ENCODE measurements at regions not wholly inside any gene's neighbourhood (a gene's known extent, or its start where the extent isn't known, plus 50 kb on each side); places are given as distances from the start of the nearest gene placed in this dataset.

DNA sequence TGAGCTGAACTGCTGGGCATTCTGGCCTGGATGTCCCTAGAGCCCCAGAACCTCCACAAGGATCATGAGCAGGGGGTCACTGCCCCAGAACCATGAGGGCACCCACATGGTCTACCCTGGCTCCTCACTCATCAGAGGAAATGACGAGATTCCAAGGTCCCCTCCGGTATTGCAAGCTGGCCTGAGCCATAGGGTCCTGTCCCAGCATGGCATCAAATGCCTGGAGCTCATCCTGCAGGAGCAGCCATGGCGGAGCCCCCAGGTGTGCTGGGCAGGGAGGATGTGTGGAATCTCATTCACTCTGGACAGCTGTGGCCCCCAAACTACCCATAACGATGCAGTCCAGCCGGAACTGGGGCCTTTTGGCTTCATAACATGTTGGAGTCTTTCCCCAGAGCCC is 66.6 kb upstream of the ANTXRL start:
- CTCF ChIA-PET, result interaction anchor here (1.0 kb wide), 1 partner anchor 9 kb away, joined by 3 read pairs; no protein-coding TSS in a partner anchor
- no peak for TF ChIP-seq HOXA7 (CRISPR knock-in tag; IDR thresholded peaks at IDR 0.05; ENCODE audit: borderline replicate concordance)
- no peak for TF ChIP-seq ZBTB1 (tag by site-specific recombination; IDR thresholded peaks at IDR 0.05)
- no peak for TF ChIP-seq TCF7L2 (IDR thresholded peaks at IDR 0.05; ENCODE audit: borderline replicate concordance, low read depth, low read length)
- POLR2A ChIA-PET, result no interaction called here
- Histone ChIP-seq H3K9me3 (ENCODE audit: control insufficient read depth, insufficient read depth, low read depth, low read length) (no peaks in the 10 kb centered on the region), H3K4me3 (ENCODE audit: low read depth, low read length) (no peak overlapping the region), H3K4me1 (ENCODE audit: control insufficient read depth, insufficient read depth, low read length) (no peaks in the 10 kb centered on the region), H3K36me3 (ENCODE audit: control insufficient read depth in 2 of 2, insufficient read depth in 1 of 2, low read length in 2 of 2) (no peaks in the 10 kb centered on the region), H3K27ac (ENCODE audit: extremely low read depth, low read depth, low read length) (no peak overlapping the region)

DNA sequence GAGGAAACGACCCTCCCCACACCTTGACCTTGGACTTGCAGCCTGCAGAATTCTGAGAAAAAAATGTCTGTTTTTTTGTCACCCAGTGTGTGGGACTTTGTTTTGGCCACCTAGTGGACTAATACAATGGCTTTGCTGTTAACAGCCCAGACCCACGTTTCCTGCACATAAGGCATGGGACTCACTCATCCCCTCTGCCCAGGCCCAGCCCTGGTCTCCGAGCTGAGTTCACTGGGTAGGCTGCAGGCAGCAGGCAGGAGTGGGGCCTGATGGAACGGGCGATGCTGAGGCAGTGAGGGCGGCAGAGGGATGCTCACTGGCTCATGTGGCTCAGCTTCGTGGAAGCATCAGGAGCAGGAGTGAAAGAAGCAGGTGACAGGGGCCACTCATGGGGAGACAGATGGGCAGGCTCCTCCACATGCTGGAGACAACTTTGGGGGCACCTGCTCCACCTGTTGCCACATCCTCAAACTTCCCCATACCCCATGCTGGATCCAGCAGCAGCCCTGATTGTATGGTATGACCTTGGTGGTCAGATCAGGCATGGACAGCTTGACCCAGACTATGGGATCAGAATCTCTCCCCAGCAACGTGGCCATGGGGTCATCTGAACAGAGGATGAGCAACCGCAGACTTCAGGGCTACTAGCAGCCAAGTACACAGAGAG is 65.8 kb upstream of the ANTXRL start:
- POLR2A ChIA-PET, result no interaction called here
- no peaks in the 10 kb centered on the region for H3K9me3 ChIP-seq (ENCODE audit: control insufficient read depth, insufficient read depth, low read depth, low read length)
- H3K4me3 ChIP-seq (ENCODE audit: low read depth, low read length), result no peak overlapping the region
- H3K27ac ChIP-seq (ENCODE audit: extremely low read depth, low read depth, low read length), result no peak overlapping the region
- no peaks in the 10 kb centered on the region for H3K36me3 ChIP-seq (ENCODE audit: control insufficient read depth in 2 of 2, insufficient read depth in 1 of 2, low read length in 2 of 2)
- CTCF ChIA-PET, result interaction anchor here (0.7 kb wide), 1 partner anchor 323 kb away, joined by 5 read pairs; no protein-coding TSS in a partner anchor
- H3K4me1 ChIP-seq (ENCODE audit: control insufficient read depth, insufficient read depth, low read length), result no peaks in the 10 kb centered on the region
- TF ChIP-seq SCRT2 (tag by site-specific recombination; IDR thresholded peaks at IDR 0.05) (peak; percentile 70), ZNF169 (tag by site-specific recombination; IDR thresholded peaks at IDR 0.05) (no peak), HOXA7 (CRISPR knock-in tag; IDR thresholded peaks at IDR 0.05; ENCODE audit: borderline replicate concordance) (no peak), SCRT1 (tag by site-specific recombination; IDR thresholded peaks at IDR 0.05; ENCODE audit: borderline replicate concordance) (0 out of 2 replicates have a peak, but pooled peaks have one; percentile 10)

DNA sequence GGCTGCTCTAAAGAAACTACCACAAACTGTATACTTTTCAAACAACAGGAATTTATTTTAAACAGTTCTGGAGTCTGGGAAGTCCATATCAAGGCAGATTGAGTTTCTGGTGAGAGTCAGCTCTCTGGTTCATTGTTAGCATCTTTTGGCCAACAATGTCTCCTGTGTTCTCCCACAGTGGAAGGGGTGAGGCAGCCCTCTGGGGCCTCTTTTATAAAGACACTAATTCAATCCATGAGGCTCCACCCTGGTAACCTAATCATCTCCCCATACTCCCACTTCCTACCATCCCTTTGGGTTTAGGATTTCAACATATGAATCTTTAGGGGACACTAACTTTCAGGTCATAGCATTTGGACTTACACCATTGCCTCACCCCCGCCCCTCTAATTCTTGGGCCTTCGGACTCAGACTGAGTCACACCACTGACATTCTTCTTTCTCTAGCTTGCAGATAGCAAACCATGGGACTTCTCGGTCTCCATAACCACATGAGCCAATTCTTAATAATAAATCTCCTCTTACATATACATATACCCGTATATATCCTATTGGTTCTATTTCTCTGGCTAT is 64.3 kb upstream of the ANTXRL start:
- CTCF ChIA-PET, result interaction anchor here (1.0 kb wide), 1 partner anchor 203 kb away, joined by 3 read pairs; no protein-coding TSS in a partner anchor
- Histone ChIP-seq H3K27ac (ENCODE audit: extremely low read depth, low read depth, low read length) (no peak overlapping the region), H3K9me3 (ENCODE audit: control insufficient read depth, insufficient read depth, low read depth, low read length) (no peaks in the 10 kb centered on the region), H3K4me3 (ENCODE audit: low read depth, low read length) (no peak overlapping the region), H3K4me1 (ENCODE audit: control insufficient read depth, insufficient read depth, low read length) (no peaks in the 10 kb centered on the region), H3K36me3 (ENCODE audit: control insufficient read depth in 2 of 2, insufficient read depth in 1 of 2, low read length in 2 of 2) (no peaks in the 10 kb centered on the region)
- POLR2A ChIA-PET, result no interaction called here
- no peak for TF ChIP-seq ZNF184 (tag by site-specific recombination; IDR thresholded peaks at IDR 0.05)
- no peak for TF ChIP-seq ZNF404 (tag by site-specific recombination; IDR thresholded peaks at IDR 0.05)
- TF ChIP-seq ZNF585B (tag by site-specific recombination; IDR thresholded peaks at IDR 0.05), result no peak
- TF ChIP-seq WT1 (tag by site-specific recombination; IDR thresholded peaks at IDR 0.05), result no peak
- no peak for TF ChIP-seq ZNF658 (tag by site-specific recombination; IDR thresholded peaks at IDR 0.05)
- TF ChIP-seq, protein P1, sequence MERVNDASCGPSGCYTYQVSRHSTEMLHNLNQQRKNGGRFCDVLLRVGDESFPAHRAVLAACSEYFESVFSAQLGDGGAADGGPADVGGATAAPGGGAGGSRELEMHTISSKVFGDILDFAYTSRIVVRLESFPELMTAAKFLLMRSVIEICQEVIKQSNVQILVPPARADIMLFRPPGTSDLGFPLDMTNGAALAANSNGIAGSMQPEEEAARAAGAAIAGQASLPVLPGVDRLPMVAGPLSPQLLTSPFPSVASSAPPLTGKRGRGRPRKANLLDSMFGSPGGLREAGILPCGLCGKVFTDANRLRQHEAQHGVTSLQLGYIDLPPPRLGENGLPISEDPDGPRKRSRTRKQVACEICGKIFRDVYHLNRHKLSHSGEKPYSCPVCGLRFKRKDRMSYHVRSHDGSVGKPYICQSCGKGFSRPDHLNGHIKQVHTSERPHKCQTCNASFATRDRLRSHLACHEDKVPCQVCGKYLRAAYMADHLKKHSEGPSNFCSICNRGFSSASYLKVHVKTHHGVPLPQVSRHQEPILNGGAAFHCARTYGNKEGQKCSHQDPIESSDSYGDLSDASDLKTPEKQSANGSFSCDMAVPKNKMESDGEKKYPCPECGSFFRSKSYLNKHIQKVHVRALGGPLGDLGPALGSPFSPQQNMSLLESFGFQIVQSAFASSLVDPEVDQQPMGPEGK (tag by site-specific recombination; IDR thresholded peaks at IDR 0.05), result no peak
- no peak for TF ChIP-seq ZNF133 (tag by site-specific recombination; IDR thresholded peaks at IDR 0.05)
- TF ChIP-seq, protein P2, sequence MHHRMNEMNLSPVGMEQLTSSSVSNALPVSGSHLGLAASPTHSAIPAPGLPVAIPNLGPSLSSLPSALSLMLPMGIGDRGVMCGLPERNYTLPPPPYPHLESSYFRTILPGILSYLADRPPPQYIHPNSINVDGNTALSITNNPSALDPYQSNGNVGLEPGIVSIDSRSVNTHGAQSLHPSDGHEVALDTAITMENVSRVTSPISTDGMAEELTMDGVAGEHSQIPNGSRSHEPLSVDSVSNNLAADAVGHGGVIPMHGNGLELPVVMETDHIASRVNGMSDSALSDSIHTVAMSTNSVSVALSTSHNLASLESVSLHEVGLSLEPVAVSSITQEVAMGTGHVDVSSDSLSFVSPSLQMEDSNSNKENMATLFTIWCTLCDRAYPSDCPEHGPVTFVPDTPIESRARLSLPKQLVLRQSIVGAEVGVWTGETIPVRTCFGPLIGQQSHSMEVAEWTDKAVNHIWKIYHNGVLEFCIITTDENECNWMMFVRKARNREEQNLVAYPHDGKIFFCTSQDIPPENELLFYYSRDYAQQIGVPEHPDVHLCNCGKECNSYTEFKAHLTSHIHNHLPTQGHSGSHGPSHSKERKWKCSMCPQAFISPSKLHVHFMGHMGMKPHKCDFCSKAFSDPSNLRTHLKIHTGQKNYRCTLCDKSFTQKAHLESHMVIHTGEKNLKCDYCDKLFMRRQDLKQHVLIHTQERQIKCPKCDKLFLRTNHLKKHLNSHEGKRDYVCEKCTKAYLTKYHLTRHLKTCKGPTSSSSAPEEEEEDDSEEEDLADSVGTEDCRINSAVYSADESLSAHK (tag by site-specific recombination; IDR thresholded peaks at IDR 0.05), result no peak

Measured in HEK293 (cell line).